ENCODE measurements at regions not wholly inside any gene's neighbourhood (a gene's known extent, or its start where the extent isn't known, plus 50 kb on each side); places are given as distances from the start of the nearest gene placed in this dataset.
"Not testable (repeated sequence)": the region's sequence is repeated elsewhere in the genome, so short reads cannot be mapped to it uniquely, and the experiment has no call there.

- Histone ChIP-seq H3K4me3 (ENCODE audit: low read depth, low read length) (no peak overlapping the region), H3K79me2 (ENCODE audit: control insufficient read depth, insufficient read depth, low read length, poor library complexity) (no peaks in the 10 kb centered on the region), H2BK12ac (ENCODE audit: low read length) (no peak overlapping the region), H2BK120ac (ENCODE audit: insufficient read depth, low read length, poor library complexity) (no peak overlapping the region), H3K4ac (ENCODE audit: low read depth, low read length) (no peak overlapping the region), H2AK5ac (ENCODE audit: low read length) (no peak overlapping the region), H3K23ac (ENCODE audit: low read length) (no peak overlapping the region), H3K14ac (ENCODE audit: low read length) (no peak overlapping the region), H3K9ac (ENCODE audit: low read length) (no peak overlapping the region), H3K27me3 (ENCODE audit: insufficient read depth, low read length) (no peaks in the 10 kb centered on the region), H3K4me1 (ENCODE audit: control insufficient read depth in 1 of 2, insufficient read depth in 2 of 2, low read length in 2 of 2) (no peaks in the 10 kb centered on the region), H3K18ac (ENCODE audit: low read length) (no peak overlapping the region), H4K91ac (ENCODE audit: low read depth, low read length) (no peak overlapping the region), H3K9me3 (ENCODE audit: insufficient read depth, low read depth, low read length) (no peaks in the 10 kb centered on the region), H2BK5ac (ENCODE audit: low read depth, low read length, poor library complexity) (no peak overlapping the region), H3K27ac (ENCODE audit: low read depth, low read length) (no peak overlapping the region), H3K36me3 (ENCODE audit: control insufficient read depth in 1 of 2, insufficient read depth in 2 of 2, low read length in 2 of 2) (no peaks in the 10 kb centered on the region), H2AFZ (ENCODE audit: insufficient read depth, low read length, poor library complexity) (no peak overlapping the region), H3K79me1 (ENCODE audit: low read length) (no peaks in the 10 kb centered on the region), H3K4me2 (ENCODE audit: low read length) (no peak overlapping the region), H4K8ac (ENCODE audit: low read depth, low read length) (no peak overlapping the region), H4K12ac (ENCODE audit: low read depth, low read length) (no peak overlapping the region)
- no CpG with 5 or more reads among the region's 4 CpGs for WGBS (ENCODE audit: extremely low coverage, insufficient coverage, insufficient read length)
- DNase-seq = peak in 1 of 2 donors; percentile 58
These were observed 96.9 kb upstream of the MYRIP start for GRCh38 chr3:39712413-39713048.

GRCh38 chr3:39713341-39713740 is 96.1 kb upstream of the MYRIP start:
- not testable (repeated sequence) for H4K8ac ChIP-seq (ENCODE audit: low read depth, low read length); H4K91ac ChIP-seq (ENCODE audit: low read depth, low read length); H3K4me1 ChIP-seq (ENCODE audit: control insufficient read depth in 1 of 2, insufficient read depth in 2 of 2, low read length in 2 of 2); H3K4me2 ChIP-seq (ENCODE audit: low read length); H2BK5ac ChIP-seq (ENCODE audit: low read depth, low read length, poor library complexity); DNase-seq; H2BK120ac ChIP-seq (ENCODE audit: insufficient read depth, low read length, poor library complexity); H3K23ac ChIP-seq (ENCODE audit: low read length); H3K27me3 ChIP-seq (ENCODE audit: insufficient read depth, low read length); H3K9me3 ChIP-seq (ENCODE audit: insufficient read depth, low read depth, low read length); H3K36me3 ChIP-seq (ENCODE audit: control insufficient read depth in 1 of 2, insufficient read depth in 2 of 2, low read length in 2 of 2); H3K79me2 ChIP-seq (ENCODE audit: control insufficient read depth, insufficient read depth, low read length, poor library complexity); H3K9ac ChIP-seq (ENCODE audit: low read length); H3K4me3 ChIP-seq (ENCODE audit: low read depth, low read length); H3K18ac ChIP-seq (ENCODE audit: low read length); H3K79me1 ChIP-seq (ENCODE audit: low read length); H3K27ac ChIP-seq (ENCODE audit: low read depth, low read length); H4K12ac ChIP-seq (ENCODE audit: low read depth, low read length); H2AK5ac ChIP-seq (ENCODE audit: low read length); H3K4ac ChIP-seq (ENCODE audit: low read depth, low read length); H2BK12ac ChIP-seq (ENCODE audit: low read length); H3K14ac ChIP-seq (ENCODE audit: low read length); H2AFZ ChIP-seq (ENCODE audit: insufficient read depth, low read length, poor library complexity)
- no CpG with 5 or more reads among the region's 24 CpGs for WGBS (ENCODE audit: extremely low coverage, insufficient coverage, insufficient read length)

GRCh38 chr3:39716849-39717248 is 92.6 kb upstream of the MYRIP start:
- WGBS (ENCODE audit: extremely low coverage, insufficient coverage, insufficient read length) = no CpG with 5 or more reads among the region's 3 CpGs
- Histone ChIP-seq H3K4me2 (ENCODE audit: low read length) (no peak overlapping the region), H3K27me3 (ENCODE audit: insufficient read depth, low read length) (no peaks in the 10 kb centered on the region)

GRCh38 chr3:39718674-39719595 is 90.5 kb upstream of the MYRIP start:
- Histone ChIP-seq H3K36me3 (ENCODE audit: control insufficient read depth in 1 of 2, insufficient read depth in 2 of 2, low read length in 2 of 2) (no peaks in the 10 kb centered on the region), H3K9ac (ENCODE audit: low read length) (no peak overlapping the region), H2AFZ (ENCODE audit: insufficient read depth, low read length, poor library complexity) (no peak overlapping the region), H3K14ac (ENCODE audit: low read length) (no peak overlapping the region), H2AK5ac (ENCODE audit: low read length) (no peak overlapping the region), H3K79me2 (ENCODE audit: control insufficient read depth, insufficient read depth, low read length, poor library complexity) (no peaks in the 10 kb centered on the region), H4K91ac (ENCODE audit: low read depth, low read length) (no peak overlapping the region), H3K4me3 (ENCODE audit: low read depth, low read length) (no peak overlapping the region), H2BK120ac (ENCODE audit: insufficient read depth, low read length, poor library complexity) (no peak overlapping the region), H3K27me3 (ENCODE audit: insufficient read depth, low read length) (no peaks in the 10 kb centered on the region), H3K23ac (ENCODE audit: low read length) (no peak overlapping the region), H4K12ac (ENCODE audit: low read depth, low read length) (no peak overlapping the region), H3K4me1 (ENCODE audit: control insufficient read depth in 1 of 2, insufficient read depth in 2 of 2, low read length in 2 of 2) (no peaks in the 10 kb centered on the region), H3K79me1 (ENCODE audit: low read length) (no peaks in the 10 kb centered on the region), H2BK5ac (ENCODE audit: low read depth, low read length, poor library complexity) (no peak overlapping the region), H4K8ac (ENCODE audit: low read depth, low read length) (no peak overlapping the region), H3K4ac (ENCODE audit: low read depth, low read length) (no peak overlapping the region), H2BK12ac (ENCODE audit: low read length) (no peak overlapping the region), H3K27ac (ENCODE audit: low read depth, low read length) (no peak overlapping the region), H3K4me2 (ENCODE audit: low read length) (no peak overlapping the region), H3K18ac (ENCODE audit: low read length) (no peak overlapping the region), H3K9me3 (ENCODE audit: insufficient read depth, low read depth, low read length) (no peaks in the 10 kb centered on the region)
- DNase-seq = peak in 1 of 2 donors; percentile 46
- no CpG with 5 or more reads among the region's 7 CpGs for WGBS (ENCODE audit: extremely low coverage, insufficient coverage, insufficient read length)

More at GRCh38 chr3:39716849-39717248, 92.6 kb upstream of the MYRIP start:
- H3K4me3 ChIP-seq (ENCODE audit: low read depth, low read length) = no peak overlapping the region
- H3K27ac ChIP-seq (ENCODE audit: low read depth, low read length) = no peak overlapping the region
- no peak overlapping the region for H2BK5ac ChIP-seq (ENCODE audit: low read depth, low read length, poor library complexity)
- H3K18ac ChIP-seq (ENCODE audit: low read length) = no peak overlapping the region
- no peak overlapping the region for H3K23ac ChIP-seq (ENCODE audit: low read length)
- H2BK12ac ChIP-seq (ENCODE audit: low read length) = no peak overlapping the region
- no peak overlapping the region for H4K91ac ChIP-seq (ENCODE audit: low read depth, low read length)
- H3K4ac ChIP-seq (ENCODE audit: low read depth, low read length) = no peak overlapping the region
- H3K14ac ChIP-seq (ENCODE audit: low read length) = no peak overlapping the region
- H3K4me1 ChIP-seq (ENCODE audit: control insufficient read depth in 1 of 2, insufficient read depth in 2 of 2, low read length in 2 of 2) = no peaks in the 10 kb centered on the region
- no peak overlapping the region for H4K8ac ChIP-seq (ENCODE audit: low read depth, low read length)
- H3K79me2 ChIP-seq (ENCODE audit: control insufficient read depth, insufficient read depth, low read length, poor library complexity) = no peaks in the 10 kb centered on the region
- H2BK120ac ChIP-seq (ENCODE audit: insufficient read depth, low read length, poor library complexity) = no peak overlapping the region
- H4K12ac ChIP-seq (ENCODE audit: low read depth, low read length) = no peak overlapping the region
- peak in 1 of 2 donors; percentile 40 for DNase-seq
- no peak overlapping the region for H3K9ac ChIP-seq (ENCODE audit: low read length)
- no peaks in the 10 kb centered on the region for H3K79me1 ChIP-seq (ENCODE audit: low read length)
- no peaks in the 10 kb centered on the region for H3K9me3 ChIP-seq (ENCODE audit: insufficient read depth, low read depth, low read length)
- no peak overlapping the region for H2AK5ac ChIP-seq (ENCODE audit: low read length)
- H2AFZ ChIP-seq (ENCODE audit: insufficient read depth, low read length, poor library complexity) = no peak overlapping the region
- H3K36me3 ChIP-seq (ENCODE audit: control insufficient read depth in 1 of 2, insufficient read depth in 2 of 2, low read length in 2 of 2) = no peaks in the 10 kb centered on the region

Measured in trophoblast cell (in vitro differentiated cells and primary cell).